NCI-H748 (cell line): ENCODE measurements at regions not wholly inside any gene's neighbourhood (a gene's known extent, or its start where the extent isn't known, plus 50 kb on each side); places are given as distances from the start of the nearest gene placed in this dataset.
A peak's percentile ranks its signal among the peaks of the same experiment; 100 is the strongest.
"Not testable (repeated sequence)": the region's sequence is repeated elsewhere in the genome, so short reads cannot be mapped to it uniquely, and the experiment has no call there.

Experiments used
- DNase-seq: peaks from one replicate; lab custom pipeline; 2025; ENCODE audit not compliant: unreplicated experiment; lab: John Stamatoyannopoulos, UW

DNA sequence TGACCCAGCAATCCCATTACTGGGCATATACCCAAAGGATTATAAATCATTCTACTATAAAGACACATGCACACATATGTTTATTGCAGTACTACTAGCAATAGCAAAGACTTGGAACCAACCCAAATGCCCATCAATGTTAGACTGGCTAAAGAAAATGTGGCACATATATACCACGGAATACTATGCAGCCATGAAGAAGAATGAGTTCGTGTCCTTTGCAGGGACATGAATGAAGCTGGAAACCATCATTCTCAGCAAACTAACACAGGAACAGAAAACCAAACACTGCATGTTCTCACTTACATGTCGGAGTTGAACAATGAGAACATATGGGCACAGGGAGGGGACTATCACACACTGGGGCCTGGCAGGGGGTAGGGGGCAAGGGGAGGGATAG, 183.0 kb downstream of the HACE1 start:
- DNase-seq: not testable (repeated sequence)

DNA sequence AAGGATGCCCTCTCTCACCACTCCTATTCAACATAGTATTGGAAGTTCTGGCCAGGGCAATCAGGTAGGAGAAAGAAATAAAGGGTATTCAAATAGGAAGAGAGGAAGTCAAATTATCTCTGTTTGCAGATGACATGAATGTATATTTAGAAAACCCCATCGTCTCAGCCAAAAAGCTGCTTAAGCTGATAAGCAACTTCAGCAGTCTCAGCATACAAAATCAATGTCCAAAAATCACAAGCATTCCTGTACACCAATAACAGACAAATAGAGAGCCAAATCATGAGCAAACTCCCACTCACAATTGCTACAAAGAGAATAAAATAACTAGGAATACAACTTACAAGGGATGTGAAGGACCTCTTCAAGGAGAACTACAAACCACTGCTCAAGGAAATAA, 184.6 kb downstream of the HACE1 start:
- DNase-seq: not testable (repeated sequence)

DNA sequence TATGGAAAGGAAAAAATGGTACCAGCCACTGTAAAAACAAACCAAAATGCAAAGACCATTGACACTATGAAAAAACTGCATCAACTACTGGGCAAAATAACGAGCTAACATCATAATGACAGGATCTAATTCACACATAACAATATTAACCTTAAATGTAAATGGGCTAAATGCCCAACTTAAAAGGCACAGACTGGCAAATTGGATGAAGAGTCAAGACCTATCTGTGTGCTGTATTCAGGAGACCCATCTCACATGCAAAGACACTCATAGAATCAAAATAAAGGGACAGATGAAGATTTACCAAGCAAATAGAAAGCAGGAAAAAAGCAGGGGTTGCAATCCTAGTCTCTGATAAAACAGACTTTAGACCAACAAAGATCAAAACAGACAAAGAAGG, 186.6 kb downstream of the HACE1 start:
- not testable (repeated sequence) for DNase-seq

DNA sequence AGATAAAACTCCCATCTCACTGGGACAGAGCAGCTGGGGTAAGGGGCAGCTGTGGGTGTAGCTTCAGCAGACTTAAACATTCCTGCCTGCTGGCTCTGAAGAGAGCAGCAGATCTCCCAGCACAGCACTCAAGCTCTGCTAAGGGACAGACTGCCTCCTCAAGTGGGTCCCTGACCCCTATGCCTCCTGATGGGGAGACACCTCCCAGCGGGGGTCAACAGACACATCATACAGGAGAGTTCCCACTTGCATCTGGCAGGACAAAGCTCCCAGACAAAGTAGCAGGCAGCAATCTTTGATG, 188.2 kb downstream of the HACE1 start:
- not testable (repeated sequence) for DNase-seq

DNA sequence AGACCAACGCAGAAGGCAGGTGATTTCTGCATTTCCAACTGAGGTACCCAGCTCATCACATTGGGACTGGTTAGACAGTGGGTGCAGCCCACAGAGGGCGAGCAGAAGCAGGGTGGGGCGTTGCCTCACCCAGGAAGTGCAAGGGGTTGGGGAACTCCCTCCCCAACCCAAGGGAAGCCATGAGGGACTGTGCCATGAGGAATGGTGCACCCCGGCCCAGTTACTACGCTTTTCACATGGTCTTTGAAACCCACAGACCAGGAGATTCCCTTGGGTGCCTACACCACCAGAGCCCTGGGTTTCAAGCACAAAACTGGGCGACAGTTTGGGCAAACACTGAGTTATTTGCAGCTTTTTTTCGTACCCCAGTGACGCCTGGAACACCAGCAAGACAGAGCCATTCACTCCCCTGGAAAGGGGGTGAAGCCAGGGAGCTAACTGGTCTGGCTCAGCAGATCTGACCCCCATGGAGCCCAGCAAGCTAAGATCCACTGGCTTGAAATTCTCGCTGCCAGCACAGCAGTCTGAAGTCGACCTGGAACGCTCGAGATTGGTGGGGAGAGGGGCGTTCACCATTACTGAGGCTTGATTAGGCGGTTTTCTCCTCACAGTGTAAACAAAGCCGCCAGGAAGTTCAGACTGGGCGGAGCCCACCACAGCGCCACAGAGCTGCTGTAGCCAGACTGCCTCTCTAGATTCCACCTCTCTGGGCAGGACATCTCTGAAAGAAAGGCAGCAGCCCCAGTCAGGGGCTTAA, 188.7 kb downstream of the HACE1 start:
- DNase-seq: peak; percentile 87

DNA sequence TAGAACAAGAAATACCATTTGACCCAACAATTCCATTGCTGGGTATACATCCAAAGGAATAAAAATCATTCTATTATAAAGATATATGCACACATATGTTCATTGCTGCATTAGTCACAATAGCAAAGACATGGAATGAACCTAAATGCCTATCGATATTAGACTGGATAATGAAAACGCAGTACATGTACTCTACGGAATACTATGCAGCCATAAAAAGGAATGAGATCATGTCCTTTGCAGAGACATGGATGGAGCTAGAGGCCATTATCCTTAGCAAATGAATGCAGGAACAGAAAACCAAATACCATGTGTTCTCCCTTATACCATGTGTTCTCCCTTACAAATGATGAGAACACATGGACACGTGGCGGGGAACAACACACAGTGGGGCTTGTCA, 190.2 kb downstream of the HACE1 start:
- DNase-seq: no peak

DNA sequence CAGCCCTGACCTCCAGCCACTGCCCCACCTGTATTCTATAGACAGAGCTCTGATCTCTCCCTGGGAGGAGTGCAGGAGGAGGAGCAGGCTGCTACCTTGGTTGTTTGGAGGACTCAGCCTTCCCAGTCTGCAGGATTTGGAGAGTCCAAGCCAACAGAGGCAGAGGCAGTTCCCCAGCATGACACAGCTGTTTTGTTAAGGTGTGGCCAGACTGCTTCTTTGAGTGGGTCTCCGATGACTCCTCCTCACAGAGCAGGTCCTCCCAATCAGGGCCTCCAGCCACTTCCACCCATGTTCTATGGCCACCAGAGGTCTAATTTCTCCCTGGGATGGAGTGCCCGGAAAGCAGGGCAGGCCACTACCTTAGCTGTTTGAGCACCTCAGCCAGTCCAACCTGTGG, 203.5 kb downstream of the HACE1 start:
- no peak for DNase-seq

DNA sequence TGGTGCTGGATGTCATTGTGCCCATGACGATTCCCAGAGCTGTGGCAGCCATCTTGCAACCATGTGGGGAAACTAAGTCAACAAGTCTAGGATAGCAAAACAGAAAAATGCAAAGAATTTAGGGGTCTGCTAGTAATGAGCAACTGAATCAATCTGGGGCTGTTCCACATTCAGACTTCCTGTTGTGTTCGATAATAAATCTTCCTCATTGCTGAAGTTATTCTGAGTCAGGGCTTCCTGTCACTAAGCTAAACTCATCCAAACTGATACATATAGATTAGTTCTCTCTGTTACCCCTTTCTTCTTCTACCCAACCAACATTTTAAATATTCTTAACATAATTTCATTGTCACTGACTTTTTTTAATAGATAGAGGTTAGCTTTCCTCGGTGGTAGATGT, 205.9 kb downstream of the HACE1 start:
- DNase-seq: no peak

DNA sequence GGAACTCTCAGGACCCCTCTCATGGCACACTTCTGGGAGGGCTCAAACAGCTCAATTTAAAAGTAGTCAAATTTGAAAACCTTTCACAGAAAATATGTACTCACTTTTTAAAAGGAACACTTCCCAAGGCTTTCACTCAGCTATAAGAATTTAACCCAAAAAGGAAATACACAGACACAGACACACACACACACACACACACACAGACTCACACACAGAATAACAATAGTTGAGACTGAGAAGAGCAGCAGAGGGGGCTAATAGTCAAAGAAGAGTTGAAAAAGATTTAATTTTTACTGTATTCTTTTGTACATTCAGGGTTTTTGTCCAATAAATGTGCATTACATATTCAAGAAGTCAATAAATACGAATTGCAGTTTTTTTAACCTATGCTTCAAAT, 211.4 kb downstream of the HACE1 start:
- no peak for DNase-seq

DNA sequence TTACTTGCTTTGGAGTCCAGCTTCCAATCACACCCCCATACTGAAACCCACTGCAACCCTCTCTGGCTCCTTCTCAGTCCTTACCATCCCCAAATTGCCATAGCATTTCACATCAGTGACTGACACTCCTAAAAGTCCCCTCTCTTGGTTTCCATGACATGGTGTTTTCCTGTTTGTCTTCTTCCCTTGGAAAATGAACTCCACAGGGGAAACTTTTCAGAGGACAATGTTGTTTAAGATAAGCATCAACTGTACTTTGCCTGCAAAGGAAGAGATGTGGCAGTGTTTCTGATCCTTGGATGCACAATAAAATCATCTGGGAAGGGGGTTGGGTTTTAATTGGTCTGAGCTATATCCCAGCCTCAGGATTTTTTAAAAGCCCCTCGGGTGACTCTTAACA, 214.9 kb downstream of the HACE1 start:
- DNase-seq: no peak

DNA sequence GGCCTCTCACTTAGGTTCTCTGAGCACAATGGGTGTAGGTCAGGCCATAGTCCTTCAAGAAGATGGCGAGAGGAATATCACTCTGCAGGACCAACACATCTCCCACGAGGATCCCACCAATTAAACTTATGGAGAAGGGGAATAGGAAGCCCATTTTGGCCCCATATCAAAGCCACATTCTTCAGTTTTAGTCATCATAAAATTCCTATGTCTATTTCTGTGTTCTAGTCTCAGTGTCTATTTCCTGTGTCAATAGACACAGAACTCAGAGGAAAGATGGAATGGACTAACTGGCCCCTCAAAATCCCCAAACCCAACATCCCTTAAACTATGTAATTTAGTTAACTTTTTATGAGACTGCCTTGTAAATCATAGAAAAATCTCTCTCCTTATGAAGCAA, 216.8 kb downstream of the HACE1 start:
- no peak for DNase-seq

DNA sequence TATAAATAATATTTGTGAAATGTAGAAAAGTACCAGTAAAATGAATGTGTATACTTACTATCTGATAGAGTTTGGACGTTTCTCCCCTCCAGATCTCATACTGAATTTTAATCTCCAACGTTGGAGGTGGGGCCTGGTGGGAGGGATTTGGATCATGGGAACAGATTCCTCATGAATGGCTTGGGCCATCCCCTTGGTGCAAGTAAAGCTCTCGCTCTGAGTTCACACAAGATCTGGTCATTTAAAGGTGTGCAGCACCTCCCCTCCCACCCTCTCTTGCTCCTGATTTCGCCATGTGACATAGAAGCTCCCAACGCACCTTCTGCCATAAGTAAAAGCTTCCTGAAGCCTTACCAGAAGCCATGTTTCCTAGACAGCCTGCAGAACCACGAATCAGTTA, 219.0 kb downstream of the HACE1 start:
- DNase-seq: no peak

DNA sequence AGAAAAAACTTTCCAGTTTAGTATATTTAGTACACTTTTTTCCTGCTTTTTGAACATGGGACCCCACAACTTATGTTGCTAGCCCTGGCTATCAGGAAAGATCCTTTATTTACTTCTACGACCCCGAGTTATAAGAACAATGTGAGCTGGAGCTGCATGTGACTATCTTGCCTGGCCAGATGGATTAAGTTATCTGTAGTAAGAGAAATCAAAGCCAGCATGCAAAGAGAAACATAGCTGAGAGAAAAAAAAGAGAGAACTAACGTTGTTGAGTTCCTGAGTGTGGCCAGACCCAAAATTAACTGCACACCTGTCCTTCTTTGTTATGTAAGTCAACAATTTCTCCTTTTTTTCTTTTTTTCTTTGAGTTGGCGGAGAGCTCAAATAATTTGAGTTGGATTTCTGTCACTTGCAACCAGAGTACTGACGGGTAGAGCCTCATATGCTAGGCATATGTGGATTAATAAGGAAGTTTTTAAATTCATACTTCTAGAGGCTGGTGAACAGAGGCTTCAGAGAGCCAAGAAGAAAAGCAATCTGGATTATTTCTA, 219.5 kb downstream of the HACE1 start:
- DNase-seq: no peak

DNA sequence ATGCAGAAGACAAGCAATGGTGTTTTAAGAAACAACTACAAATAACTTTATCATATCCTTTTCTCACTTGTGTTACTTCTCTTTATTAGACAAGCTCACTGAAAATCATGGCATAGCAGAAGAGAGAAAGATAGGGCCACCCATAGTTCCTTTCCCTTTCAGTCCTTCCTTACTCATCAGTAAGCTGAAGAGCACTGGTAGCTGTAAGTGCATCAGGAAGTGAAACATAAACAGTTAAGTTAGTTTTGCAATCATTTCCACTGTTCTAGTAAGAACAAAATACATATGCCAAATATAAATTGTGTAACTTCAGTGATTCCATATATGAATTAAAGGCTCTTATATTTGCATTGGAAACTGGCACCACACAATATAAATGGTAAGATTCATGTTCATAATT, 220.1 kb downstream of the HACE1 start:
- no peak for DNase-seq

DNA sequence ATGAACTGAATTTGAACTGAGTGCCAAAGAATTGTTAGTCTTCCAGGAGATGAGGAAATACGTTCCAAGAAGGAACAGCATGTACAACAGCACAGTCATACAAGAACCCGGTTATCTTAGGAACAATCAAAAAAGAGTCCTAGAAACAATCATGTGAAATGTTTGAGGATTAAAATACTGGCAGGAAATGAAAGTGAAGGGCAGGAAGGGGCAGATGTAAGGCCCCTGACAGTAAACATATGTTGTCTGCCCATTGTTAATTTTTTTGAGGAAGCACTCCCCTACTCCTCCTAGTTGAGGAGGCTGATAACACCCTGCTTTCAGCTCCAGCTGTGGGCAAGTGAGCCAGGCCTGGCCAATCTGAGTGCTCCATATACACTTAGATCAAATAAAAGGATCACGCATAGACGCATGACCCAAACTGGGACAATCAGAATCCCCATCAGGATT, 220.9 kb downstream of the HACE1 start:
- no peak for DNase-seq

DNA sequence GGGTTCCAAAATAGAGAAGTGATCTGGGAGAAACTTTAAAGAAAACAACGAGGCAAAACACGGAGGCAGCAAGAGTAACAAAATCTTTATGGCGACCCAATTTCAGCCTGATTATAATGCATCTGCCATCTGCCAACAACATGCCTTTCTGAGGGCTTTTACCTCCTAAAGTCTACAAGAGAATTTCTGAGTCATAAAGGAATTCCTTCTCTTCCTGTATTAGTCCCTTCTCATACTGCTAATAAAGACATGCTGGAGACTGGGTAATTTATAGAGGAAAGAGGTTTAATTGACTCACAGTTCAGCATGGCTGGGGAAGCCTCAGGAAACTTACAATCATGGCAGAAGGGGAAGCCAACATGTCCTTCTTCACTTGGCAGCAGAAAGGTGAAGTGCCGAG, 226.6 kb downstream of the HACE1 start:
- DNase-seq: no peak

DNA sequence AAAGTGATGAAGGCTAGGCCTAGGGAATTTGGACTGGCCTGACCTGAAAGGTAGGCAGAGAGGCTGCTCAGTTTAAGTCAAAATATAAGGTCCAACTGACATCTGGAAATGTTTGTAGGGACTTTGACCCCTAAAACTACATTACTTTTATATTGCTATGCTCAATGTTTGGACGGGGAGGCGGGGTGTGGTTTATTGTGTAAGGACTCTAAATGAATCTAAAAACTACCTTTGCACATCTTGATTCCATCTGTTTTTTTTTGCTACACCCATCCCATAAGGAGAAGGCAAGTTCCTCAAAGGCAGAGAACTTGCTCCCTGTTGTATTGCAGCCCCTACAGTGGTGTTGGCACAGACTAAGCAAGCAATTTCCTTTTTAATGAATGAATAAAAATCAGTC, 227.1 kb downstream of the HACE1 start:
- no peak for DNase-seq

DNA sequence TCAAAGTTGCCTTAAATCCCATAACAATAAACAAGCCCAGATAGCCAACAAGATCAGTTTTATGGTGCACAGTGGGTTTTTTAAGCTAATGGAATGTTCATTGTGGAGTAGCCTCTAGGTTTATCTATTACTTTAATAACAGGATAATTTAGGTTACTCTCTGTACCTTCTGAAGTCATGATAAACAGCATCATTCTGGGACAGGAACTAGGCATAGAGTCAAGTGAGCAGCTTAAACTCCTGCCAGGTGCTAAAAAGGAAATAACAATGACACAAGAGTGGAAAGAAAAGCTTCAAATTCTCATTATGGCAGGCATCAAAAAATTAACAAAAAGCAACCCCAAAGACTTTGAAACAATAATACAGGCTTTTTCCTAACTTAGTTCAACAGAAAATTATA, 228.8 kb downstream of the HACE1 start:
- DNase-seq: no peak

DNA sequence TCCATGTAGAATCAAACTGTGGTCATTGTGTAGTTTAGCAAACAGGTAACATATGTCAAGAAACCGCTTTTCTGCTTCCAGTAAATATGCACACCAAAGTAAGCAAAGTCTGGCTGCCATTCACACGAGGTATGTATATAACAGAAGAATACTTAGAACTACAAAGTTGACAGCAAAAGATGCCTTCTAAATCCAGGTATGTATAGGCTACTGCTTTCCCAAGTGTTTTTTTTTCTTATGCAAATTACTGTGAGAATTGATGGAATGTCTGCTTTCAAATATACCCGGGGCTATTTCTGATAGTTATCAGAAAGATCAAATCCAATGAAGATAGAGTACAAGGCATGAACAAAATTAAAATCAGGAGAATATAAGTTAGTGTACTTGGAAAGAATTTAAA, 229.2 kb downstream of the HACE1 start:
- DNase-seq: no peak

DNA sequence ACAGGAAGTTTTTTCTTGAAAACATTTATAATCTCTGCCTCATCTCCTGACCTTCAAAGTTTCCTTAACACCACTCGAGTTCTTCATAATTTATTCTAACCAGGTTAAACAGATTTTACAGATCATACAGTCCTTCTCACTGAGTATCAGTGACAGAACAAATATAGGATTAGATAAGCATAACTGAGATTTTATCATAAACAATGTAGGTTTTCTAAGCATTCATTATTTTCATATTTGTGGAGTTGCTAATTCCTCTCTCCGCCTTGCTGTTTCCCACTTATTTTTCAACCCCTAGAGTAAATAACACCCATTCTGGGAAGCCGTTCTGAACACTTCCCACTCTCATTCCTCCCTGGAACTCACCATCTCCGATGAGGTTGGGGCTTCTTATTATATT, 229.9 kb downstream of the HACE1 start:
- no peak for DNase-seq

DNA sequence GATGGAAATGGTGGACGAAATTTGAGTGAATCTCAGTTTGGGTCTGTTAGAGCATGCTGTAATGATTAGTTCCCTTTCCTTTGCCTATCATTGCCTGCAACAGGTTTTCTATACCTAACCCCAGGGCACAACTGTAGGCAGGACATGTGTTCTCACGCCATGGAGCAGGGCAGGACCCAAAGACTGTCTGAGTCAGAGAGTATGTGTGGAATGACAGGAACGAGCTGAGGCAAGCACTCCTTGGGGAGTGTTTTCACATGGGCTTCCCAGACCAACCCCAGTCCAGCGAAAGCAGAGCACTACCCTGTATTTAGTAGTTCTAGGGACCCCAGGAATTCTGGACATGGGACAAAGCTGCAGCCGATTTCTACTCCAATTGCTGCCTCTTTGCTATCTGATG, 234.2 kb downstream of the HACE1 start:
- no peak for DNase-seq

DNA sequence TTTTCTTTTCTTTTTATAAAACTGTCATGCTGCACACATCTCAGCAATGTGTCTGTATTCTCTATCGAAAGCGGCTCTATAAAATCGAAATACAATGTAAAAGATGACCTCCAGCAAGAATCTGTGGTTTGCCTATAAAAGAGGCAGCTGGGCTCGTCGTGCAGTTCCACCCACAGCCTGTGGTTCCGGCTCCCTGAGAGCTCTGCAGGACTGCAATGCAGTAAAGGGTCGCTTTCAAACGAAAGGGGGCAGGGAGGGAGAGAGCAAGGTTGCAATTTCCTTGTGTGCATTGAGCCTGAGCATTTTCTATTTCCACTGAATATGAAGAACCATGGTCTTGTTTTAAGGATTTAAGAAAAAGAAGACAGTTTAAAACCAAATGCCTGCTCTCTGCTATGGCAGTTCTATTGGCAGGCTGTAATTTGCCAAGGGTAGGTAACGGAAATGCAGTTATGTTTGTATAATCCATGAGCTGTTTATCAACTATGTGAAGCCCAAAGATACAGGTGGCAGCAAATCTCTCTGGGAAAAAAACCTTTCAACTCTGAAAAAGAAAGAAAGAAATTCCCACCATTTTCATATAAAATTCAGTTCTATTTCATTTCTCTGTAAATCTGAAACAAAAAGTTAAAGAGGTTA, 236.5 kb downstream of the HACE1 start:
- DNase-seq: no peak

DNA sequence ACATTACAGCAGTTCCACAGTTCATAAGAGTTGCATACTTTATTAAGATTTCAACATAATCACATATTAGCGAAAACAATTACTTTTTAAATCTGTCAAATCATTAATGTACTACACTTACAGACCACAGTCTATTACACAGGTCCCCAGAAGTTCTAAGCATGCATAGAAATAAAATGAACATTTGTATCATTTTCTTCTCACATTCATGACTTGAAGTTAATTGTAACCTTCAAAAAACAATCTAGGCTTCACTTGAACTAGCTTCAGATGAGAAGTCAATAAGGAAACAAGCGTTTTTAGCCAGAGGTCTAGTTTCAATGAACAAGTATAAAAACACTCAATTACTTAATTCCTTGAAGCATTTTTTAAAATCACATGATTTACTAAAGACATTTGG, 238.3 kb downstream of the HACE1 start:
- DNase-seq: no peak
